Heart right ventricle (tissue), 16 donors: ENCODE measurements at regions not wholly inside any gene's neighbourhood (a gene's known extent, or its start where the extent isn't known, plus 50 kb on each side); places are given as distances from the start of the nearest gene placed in this dataset.

Experiments
- ATAC-seq, 8 donors: fragments of 200-7000 bp; cut with Tn5 transposase; one replicate each; pipeline ENCODE4 v1.9.1; 2020; ENCODE audit warnings: mild to moderate bottlenecking in 8 of 8, moderate library complexity in 8 of 8, moderate number of reproducible peaks in 1 of 8
- DNase-seq, 2 donors: peaks; one replicate each; pipeline ENCODE4 v3.0.0-alpha.2; 2020
- H3K27ac ChIP-seq, 10 donors: fragments of 200-600 bp; sonication (generic) in 2 of 10; one replicate each; pipeline versions ENCODE4 v1.5.0 to v1.8.0; 2020 to 2022; ENCODE audit warnings: mild to moderate bottlenecking in 3 of 10
- H3K27me3 ChIP-seq, 7 donors: fragments of 200-600 bp; one replicate each; pipeline ENCODE4 v1.8.0; 2021 to 2022; ENCODE audit warnings: mild to moderate bottlenecking in 2 of 7
- H3K36me3 ChIP-seq, 9 donors: fragments of 200-600 bp; sonication (generic) in 1 of 9; one replicate each; pipeline versions ENCODE4 v1.5.0 to v1.8.0; 2020 to 2022; ENCODE audit warnings: mild to moderate bottlenecking in 2 of 9
- H3K4me1 ChIP-seq, 9 donors: fragments of 200-600 bp; sonication (generic) in 1 of 9; one replicate each; pipeline versions ENCODE4 v1.5.0 to v1.8.0; 2020 to 2022; ENCODE audit warnings: mild to moderate bottlenecking in 4 of 9
- H3K4me3 ChIP-seq, 10 donors: fragments of 200-600 bp; sonication (generic) in 2 of 10; one replicate each; pipeline versions ENCODE4 v1.5.0 to v1.8.0; 2020 to 2022; ENCODE audit warnings: mild to moderate bottlenecking in 7 of 10, moderate library complexity in 2 of 10
- H3K9me3 ChIP-seq, 11 donors: fragments of 200-600 bp in 10 of 11; sonication (generic) in 2 of 11; one replicate each; pipeline versions ENCODE4 v1.5.0 to v1.8.0; 2013 to 2022; ENCODE audit warnings: mild to moderate bottlenecking in 2 of 11, control low read depth in 1 of 11, moderate library complexity in 1 of 11
- WGBS, 2 donors: extraction: QIAGEN DNeasy Blood & Tissue Kit; methylation state at CpG; one replicate each; pipeline ENCODE4 v1.1.7; 2013; ENCODE audit warnings: inconsistent platforms in 1 of 2; 5-methylcytosine and 5-hydroxymethylcytosine counted together
- intact Hi-C, 10 donors: fragments of 100-400 bp; cut with DNase I; formaldehyde crosslinking; loops; one replicate each; pipeline versions ENCODE4 v1.11.1 to v1.14.2; 2022
- TF ChIP-seq, protein P1 (sequence below), 9 donors: fragments of 200-600 bp; sonication (generic) in 2 of 9; IDR thresholded peaks; one replicate each; pipeline versions ENCODE4 v1.5.0 to v1.8.0; 2021 to 2022; ENCODE audit warnings: antibody characterized with exemption in 9 of 9, mild to moderate bottlenecking in 5 of 9, moderate library complexity in 1 of 9
- donor health status: Arrhythmogenic right ventricular cardiomyopathy.
- donor health status: ischemic (EF 13 %, LVEDD 7.1; RV severe dilation, severe dysfunction).
- donor health status: healthy with polysubstance abuse.
- donor health status: DM: no; HTN: yes; CAD: no.
- donor health status: DM: no; HTN: no; CAD: no.
- donor health status: ischemic (EF 25% LVEDD 6.9; RV normal size, moderate dysfunction).
- donor health status: ischemic (EF 25% LVEDD 5.7; RV mildly dilated, moderate dysfunction).
- donor health status: healthy.
- donor health status: DM: yes; HTN: yes; CAD: no.
- donor health status: Ischemic cardiomyopathy.
- donor health status: ischemic (EF 35%, LVEDD 5.7; RV mildly dilated, moderate dysfunction).
- donor health status: nonischemic (EF 11% LVEDD 7.7; RV severe dilation, severe dysfunction).
- donor health status: DM: yes; HTN: yes; CAD: no.
- donor health status: PGD.
- donor health status: ischemic (EF 29% LVEDD 5.4; RV normal size, mild dysfunction).
- donor health status: nonischemic (EF 23%, LVEDD 6.1; RV moderate dilation, normal function).

- DNase-seq, result no peak
- ATAC-seq, result no peak
- intact Hi-C loops, result no loop called here
- H3K36me3 ChIP-seq, result no peaks in the 10 kb centered on the region
- H3K9me3 ChIP-seq, result no peaks in the 10 kb centered on the region
- no peak overlapping the region for H3K4me3 ChIP-seq
- TF ChIP-seq, protein P1, sequence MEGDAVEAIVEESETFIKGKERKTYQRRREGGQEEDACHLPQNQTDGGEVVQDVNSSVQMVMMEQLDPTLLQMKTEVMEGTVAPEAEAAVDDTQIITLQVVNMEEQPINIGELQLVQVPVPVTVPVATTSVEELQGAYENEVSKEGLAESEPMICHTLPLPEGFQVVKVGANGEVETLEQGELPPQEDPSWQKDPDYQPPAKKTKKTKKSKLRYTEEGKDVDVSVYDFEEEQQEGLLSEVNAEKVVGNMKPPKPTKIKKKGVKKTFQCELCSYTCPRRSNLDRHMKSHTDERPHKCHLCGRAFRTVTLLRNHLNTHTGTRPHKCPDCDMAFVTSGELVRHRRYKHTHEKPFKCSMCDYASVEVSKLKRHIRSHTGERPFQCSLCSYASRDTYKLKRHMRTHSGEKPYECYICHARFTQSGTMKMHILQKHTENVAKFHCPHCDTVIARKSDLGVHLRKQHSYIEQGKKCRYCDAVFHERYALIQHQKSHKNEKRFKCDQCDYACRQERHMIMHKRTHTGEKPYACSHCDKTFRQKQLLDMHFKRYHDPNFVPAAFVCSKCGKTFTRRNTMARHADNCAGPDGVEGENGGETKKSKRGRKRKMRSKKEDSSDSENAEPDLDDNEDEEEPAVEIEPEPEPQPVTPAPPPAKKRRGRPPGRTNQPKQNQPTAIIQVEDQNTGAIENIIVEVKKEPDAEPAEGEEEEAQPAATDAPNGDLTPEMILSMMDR (IDR thresholded peaks at IDR 0.05), result no peak
- H3K4me1 ChIP-seq, result peaks cover 0 to 8% (median 0%) of the 10 kb centered on the region in 9 donors
- no peaks in the 10 kb centered on the region for H3K27me3 ChIP-seq
- H3K27ac ChIP-seq, result peak overlapping the region in 1 of 10 donors; percentile 37
Measured at GRCh38 chr3:111311126-111311525, 230.9 kb upstream of the CD96 start.

DNA sequence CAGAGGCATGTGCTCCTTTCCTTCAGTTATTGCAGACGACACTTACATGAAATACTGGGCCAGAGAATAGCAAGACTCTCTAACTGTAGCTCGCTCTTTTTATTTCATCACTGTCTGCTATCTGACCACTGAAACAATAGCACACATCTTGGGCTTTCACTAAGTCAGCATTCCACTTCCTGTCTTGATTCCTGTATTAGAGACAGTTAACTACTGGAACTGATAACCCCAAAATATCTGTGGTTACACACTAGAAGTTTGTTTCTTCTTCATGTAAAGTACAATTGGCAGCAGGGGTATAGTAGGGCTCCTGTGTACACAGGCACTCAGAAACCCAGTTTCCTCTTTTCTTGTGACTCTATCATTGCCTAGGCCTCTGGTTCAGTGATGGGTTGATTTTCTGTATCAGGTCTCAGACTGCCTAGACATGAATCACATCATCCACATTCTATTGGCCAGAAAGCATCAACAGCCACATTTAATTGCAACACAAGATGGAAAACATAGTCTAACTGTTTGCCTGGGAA lies 230.2 kb upstream of the CD96 start:
- DNase-seq, result no peak
- TF ChIP-seq, protein P1 (IDR thresholded peaks at IDR 0.05), result no peak
- H3K27ac ChIP-seq, result peak overlapping the region in 1 of 10 donors; percentile 37
- intact Hi-C loops, result no loop called here
- no peak for ATAC-seq
- no peaks in the 10 kb centered on the region for H3K27me3 ChIP-seq
- no peaks in the 10 kb centered on the region for H3K9me3 ChIP-seq
- H3K4me3 ChIP-seq, result no peak overlapping the region
- peaks cover 0 to 8% (median 0%) of the 10 kb centered on the region in 9 donors for H3K4me1 ChIP-seq
- 27 to 31% methylated on average over 2 of the region's 2 CpGs for WGBS, 2 donors
- H3K36me3 ChIP-seq, result no peaks in the 10 kb centered on the region

- Histone ChIP-seq H3K36me3 (no peaks in the 10 kb centered on the region), H3K4me1 (peaks cover 0 to 8% (median 0%) of the 10 kb centered on the region in 9 donors), H3K27ac (no peak overlapping the region), H3K27me3 (no peaks in the 10 kb centered on the region), H3K9me3 (no peaks in the 10 kb centered on the region), H3K4me3 (no peak overlapping the region)
- intact Hi-C loops, result no loop called here
- DNase-seq, result no peak
- TF ChIP-seq, protein P1 (IDR thresholded peaks at IDR 0.05), result no peak
- no peak for ATAC-seq
Measured at GRCh38 chr3:111314181-111314873, 227.7 kb upstream of the CD96 start.

DNA sequence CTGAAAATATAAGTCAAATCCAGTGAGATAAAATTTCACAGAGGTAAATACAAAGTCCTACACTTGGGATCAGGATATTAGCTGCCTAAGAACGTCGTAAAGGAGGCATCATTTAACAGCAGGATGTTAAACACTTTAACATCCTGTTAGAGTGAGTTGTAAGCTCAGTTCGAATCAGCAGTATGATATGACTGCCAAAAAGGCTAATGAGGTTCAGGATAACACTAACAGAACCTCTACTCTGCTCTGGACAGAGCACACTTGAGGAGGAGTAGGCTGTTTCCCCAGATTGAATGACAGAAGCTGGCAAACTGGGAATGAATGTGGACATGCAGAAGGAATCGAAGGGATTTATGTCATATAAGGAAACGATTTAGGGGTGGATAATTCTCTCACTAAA lies 227.1 kb upstream of the CD96 start:
- intact Hi-C loops, result no loop called here
- Histone ChIP-seq H3K36me3 (no peaks in the 10 kb centered on the region), H3K4me3 (no peak overlapping the region), H3K4me1 (peaks cover 0 to 8% (median 0%) of the 10 kb centered on the region in 9 donors), H3K27ac (no peak overlapping the region), H3K27me3 (no peaks in the 10 kb centered on the region), H3K9me3 (no peaks in the 10 kb centered on the region)
- TF ChIP-seq, protein P1 (IDR thresholded peaks at IDR 0.05), result no peak
- DNase-seq (no peak), ATAC-seq (no peak)
- WGBS, 2 donors, result 36 to 43% methylated on average over 5 of the region's 5 CpGs
